HL-60 (cell line): ENCODE measurements at regions not wholly inside any gene's neighbourhood (a gene's known extent, or its start where the extent isn't known, plus 50 kb on each side); places are given as distances from the start of the nearest gene placed in this dataset.

Experiments
- REST ChIP-seq: IDR thresholded peaks from 2 replicates; pipeline ENCODE4 v1.6.1; 2012; ENCODE audit warnings: low read depth; ENCODE audit not compliant: insufficient replicate concordance
- TF ChIP-seq, protein P1 (sequence below): IDR thresholded peaks from one replicate; pipeline ENCODE4 v1.5.1; 2011; ENCODE audit warnings: low read length, control low read depth, inconsistent platforms; ENCODE audit not compliant: insufficient read depth

DNA sequence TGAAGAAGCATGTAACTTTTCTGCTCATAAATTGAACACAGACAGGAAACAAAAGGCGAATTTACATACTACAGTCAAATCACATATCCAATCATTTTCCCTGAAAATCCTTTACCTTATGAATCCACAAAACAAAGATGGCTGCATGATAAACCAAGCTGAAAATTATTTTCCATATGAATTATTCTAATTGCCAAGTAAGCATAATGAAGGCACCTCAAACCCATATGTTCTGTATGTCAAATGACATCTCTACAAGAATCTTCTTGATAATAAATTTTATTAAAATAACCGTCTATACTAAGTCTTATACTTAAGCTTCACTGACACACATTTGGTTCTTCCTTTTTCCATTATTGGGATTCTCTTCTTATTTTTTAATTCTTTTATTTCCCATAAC is 1242.6 kb downstream of the CNTNAP5 start:
- TF ChIP-seq, protein P1, sequence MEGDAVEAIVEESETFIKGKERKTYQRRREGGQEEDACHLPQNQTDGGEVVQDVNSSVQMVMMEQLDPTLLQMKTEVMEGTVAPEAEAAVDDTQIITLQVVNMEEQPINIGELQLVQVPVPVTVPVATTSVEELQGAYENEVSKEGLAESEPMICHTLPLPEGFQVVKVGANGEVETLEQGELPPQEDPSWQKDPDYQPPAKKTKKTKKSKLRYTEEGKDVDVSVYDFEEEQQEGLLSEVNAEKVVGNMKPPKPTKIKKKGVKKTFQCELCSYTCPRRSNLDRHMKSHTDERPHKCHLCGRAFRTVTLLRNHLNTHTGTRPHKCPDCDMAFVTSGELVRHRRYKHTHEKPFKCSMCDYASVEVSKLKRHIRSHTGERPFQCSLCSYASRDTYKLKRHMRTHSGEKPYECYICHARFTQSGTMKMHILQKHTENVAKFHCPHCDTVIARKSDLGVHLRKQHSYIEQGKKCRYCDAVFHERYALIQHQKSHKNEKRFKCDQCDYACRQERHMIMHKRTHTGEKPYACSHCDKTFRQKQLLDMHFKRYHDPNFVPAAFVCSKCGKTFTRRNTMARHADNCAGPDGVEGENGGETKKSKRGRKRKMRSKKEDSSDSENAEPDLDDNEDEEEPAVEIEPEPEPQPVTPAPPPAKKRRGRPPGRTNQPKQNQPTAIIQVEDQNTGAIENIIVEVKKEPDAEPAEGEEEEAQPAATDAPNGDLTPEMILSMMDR: no peak
- no peak for TF ChIP-seq REST
